Mucosa of rectum (tissue), 2 donors: ENCODE measurements at regions not wholly inside any gene's neighbourhood (a gene's known extent, or its start where the extent isn't known, plus 50 kb on each side); places are given as distances from the start of the nearest gene placed in this dataset.

Experiments
- H3K27ac ChIP-seq, 2 donors: one replicate each; pipeline ENCODE4 v1.7.0; 2013; ENCODE audit warnings: inconsistent platforms in 2 of 2, low read depth in 2 of 2, low read length in 2 of 2
- H3K27me3 ChIP-seq, 2 donors: one replicate each; pipeline ENCODE4 v1.7.0; 2013; ENCODE audit warnings: low read length in 2 of 2; ENCODE audit not compliant: control insufficient read depth in 2 of 2, insufficient read depth in 2 of 2
- H3K36me3 ChIP-seq, 2 donors: one replicate each; pipeline ENCODE4 v1.7.0; 2013; ENCODE audit warnings: low read length in 2 of 2; ENCODE audit not compliant: control insufficient read depth in 2 of 2, insufficient read depth in 2 of 2
- H3K4me1 ChIP-seq, 2 donors: one replicate each; pipeline ENCODE4 v1.7.0; 2013; ENCODE audit warnings: low read length in 2 of 2, mild to moderate bottlenecking in 1 of 2; ENCODE audit not compliant: control insufficient read depth in 2 of 2, insufficient read depth in 2 of 2
- H3K4me3 ChIP-seq, 2 donors: one replicate each; pipeline ENCODE4 v1.7.0; 2013; ENCODE audit warnings: low read length in 2 of 2
- H3K9ac ChIP-seq, 2 donors: one replicate each; pipeline ENCODE4 v1.7.0; 2013; ENCODE audit warnings: low read length in 2 of 2, low read depth in 1 of 2, mild to moderate bottlenecking in 1 of 2
- H3K9me3 ChIP-seq, 2 donors: one replicate each; pipeline ENCODE4 v1.7.0; 2013; ENCODE audit warnings: low read length in 2 of 2; ENCODE audit not compliant: control insufficient read depth in 2 of 2
- donor health status: healthy.
- donor health status: Normal muscosa, but diverticular disease.

DNA sequence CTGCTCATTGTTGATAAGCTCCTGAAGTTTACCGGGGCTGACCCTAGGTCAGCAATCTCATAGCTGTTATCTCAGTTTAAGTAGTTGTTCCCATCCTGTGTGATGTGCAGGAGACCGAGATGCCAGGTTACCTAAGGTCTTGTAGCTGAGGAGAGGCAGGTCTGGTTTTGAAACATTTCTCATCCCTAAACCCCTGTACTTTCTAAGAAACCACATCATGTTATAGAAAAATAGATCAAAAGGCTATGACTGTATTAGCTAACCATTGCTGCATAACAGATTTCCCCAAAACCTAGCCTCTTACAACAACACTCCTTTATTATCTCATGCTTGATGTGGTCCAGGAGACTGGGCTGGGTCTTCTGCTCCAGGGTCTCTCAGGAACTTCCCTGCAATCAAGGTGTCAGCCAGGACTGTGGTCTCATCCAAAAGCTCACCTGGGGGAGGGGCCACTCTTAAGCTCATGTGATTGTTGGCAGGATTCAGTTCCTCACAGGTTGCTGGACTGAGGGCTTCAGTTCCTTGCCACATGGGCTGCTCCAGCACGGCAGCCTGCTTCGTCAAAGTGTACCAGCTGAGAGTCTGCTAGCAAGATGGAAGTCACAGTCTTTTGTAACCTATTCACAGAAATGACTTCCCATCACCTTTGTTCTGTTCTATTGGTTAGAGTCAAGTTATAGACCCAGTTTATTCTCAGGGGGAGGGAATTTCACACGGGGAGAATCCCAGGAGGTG, 60.9 kb upstream of the CLCN4 start:
- Histone ChIP-seq H3K36me3 (peaks cover 0 to 3% of the 10 kb centered on the region in 2 donors), H3K9me3 (no peaks in the 10 kb centered on the region), H3K4me3 (no peak overlapping the region), H3K9ac (no peak overlapping the region), H3K4me1 (peaks cover 3 to 6% of the 10 kb centered on the region in 2 donors), H3K27me3 (peaks cover 0 to 5% of the 10 kb centered on the region in 2 donors), H3K27ac (no peak overlapping the region)

DNA sequence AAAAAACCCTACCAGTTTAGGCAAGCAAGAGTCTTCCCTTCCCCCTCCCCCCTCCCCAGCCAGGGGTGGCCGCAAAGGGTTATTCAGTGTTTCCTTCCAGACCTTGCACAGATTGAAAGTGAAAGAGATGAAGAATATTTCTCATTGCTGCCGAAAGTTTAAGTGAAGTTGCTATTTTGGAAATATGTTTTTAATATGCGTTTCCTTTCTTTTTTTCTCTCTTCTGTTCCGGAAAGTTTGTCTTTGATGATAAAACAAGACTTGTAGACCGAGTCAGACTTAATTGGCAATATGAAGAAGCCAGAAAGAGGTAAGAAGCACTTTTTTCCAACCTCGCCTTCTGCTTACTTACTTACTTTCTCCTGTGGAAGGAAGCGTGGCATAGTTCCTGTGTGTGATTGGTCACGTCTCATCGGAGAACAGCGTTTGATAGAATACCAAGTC, 58.5 kb upstream of the CLCN4 start:
- H3K27ac ChIP-seq = peak overlapping the region; percentile 56 to 60
- peaks cover 0 to 3% of the 10 kb centered on the region in 2 donors for H3K36me3 ChIP-seq
- peak overlapping the region; percentile 12 to 42 for H3K9ac ChIP-seq
- peaks cover 0 to 3% of the 10 kb centered on the region in 2 donors for H3K27me3 ChIP-seq
- H3K9me3 ChIP-seq = no peaks in the 10 kb centered on the region
- peak overlapping the region; percentile 24 to 70 for H3K4me3 ChIP-seq
- H3K4me1 ChIP-seq = peaks cover 7 to 14% of the 10 kb centered on the region in 2 donors

GRCh38 chrX:10099411-10099810, 57.4 kb upstream of the CLCN4 start:
- no peaks in the 10 kb centered on the region for H3K9me3 ChIP-seq
- H3K4me3 ChIP-seq = no peak overlapping the region
- peak overlapping the region; percentile 56 to 60 for H3K27ac ChIP-seq
- peaks cover 7 to 14% of the 10 kb centered on the region in 2 donors for H3K4me1 ChIP-seq
- H3K9ac ChIP-seq = no peak overlapping the region
- peaks cover 0 to 3% of the 10 kb centered on the region in 2 donors for H3K27me3 ChIP-seq
- H3K36me3 ChIP-seq = peaks cover 0 to 3% of the 10 kb centered on the region in 2 donors

GRCh38 chrX:10101269-10101668, 55.5 kb upstream of the CLCN4 start:
- H3K9ac ChIP-seq = no peak overlapping the region
- no peaks in the 10 kb centered on the region for H3K9me3 ChIP-seq
- H3K4me1 ChIP-seq = peaks cover 10 to 14% of the 10 kb centered on the region in 2 donors
- no peak overlapping the region for H3K4me3 ChIP-seq
- H3K27me3 ChIP-seq = peaks cover 0 to 3% of the 10 kb centered on the region in 2 donors
- H3K36me3 ChIP-seq = peaks cover 0 to 3% of the 10 kb centered on the region in 2 donors
- H3K27ac ChIP-seq = peak overlapping the region in 1 of 2 donors; percentile 21

DNA sequence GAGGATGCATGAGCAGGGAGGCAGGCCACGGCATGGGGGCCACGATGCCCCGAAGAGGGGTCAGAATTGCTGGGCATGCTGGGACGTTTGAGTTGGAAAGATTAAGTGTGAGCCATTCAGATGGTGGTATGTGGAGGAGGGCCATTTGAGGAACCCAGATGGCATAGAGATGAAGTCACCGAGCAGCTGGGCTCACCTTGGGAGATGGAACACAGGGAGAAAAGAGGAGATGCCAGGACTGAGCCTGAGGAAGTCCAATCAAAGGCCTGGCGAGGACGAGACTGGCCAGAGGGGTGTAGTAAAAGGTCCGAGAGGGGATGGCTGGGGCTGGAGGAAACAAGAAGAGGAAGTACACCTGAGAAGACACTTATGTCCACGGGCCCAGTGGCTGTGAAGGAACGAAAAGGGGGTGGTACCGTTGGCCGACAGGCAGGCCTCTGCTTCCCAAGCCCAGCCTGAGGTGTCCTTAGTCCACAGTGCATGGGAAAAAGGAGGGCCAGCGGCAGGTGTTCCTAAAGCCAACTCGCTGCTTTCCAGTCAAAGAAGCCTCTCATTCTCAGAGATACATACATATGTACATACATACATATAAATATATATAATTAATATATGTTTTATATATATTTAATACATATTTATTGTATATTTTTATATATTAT, 54.6 kb upstream of the CLCN4 start:
- no peaks in the 10 kb centered on the region for H3K9me3 ChIP-seq

DNA sequence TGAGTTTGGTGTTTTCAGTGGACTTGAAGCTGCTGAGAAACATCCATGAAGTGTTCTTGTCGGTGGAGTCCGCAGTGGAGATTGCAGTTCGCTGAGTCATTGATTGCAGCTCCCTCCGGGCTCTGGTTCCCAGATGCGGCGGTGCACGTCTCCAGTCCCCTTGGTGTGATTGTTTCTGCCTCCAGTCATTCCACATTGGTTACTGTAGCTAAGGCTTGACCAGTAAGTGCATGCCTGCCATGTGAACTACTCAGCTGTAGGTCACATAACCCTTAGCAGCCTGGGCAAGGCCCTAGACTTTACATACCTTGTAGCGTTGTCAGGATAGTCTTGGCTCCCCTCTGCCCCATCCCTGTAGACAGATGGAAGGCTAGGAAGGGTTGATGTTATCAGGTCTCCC, 53.8 kb upstream of the CLCN4 start:
- H3K27ac ChIP-seq = no peak overlapping the region
- peaks cover 10 to 14% of the 10 kb centered on the region in 2 donors for H3K4me1 ChIP-seq
- no peak overlapping the region for H3K4me3 ChIP-seq
- H3K36me3 ChIP-seq = peaks cover 0 to 3% of the 10 kb centered on the region in 2 donors
- H3K27me3 ChIP-seq = peaks cover 0 to 3% of the 10 kb centered on the region in 2 donors
- H3K9ac ChIP-seq = no peak overlapping the region
- no peaks in the 10 kb centered on the region for H3K9me3 ChIP-seq

More for the DNA sequence above, 54.6 kb upstream of the CLCN4 start:
- Histone ChIP-seq H3K27ac (no peak overlapping the region), H3K9ac (no peak overlapping the region), H3K27me3 (peaks cover 0 to 3% of the 10 kb centered on the region in 2 donors), H3K4me3 (no peak overlapping the region), H3K4me1 (peaks cover 10 to 14% of the 10 kb centered on the region in 2 donors), H3K36me3 (peaks cover 0 to 3% of the 10 kb centered on the region in 2 donors)

GRCh38 chrX:10104958-10105658, 51.7 kb upstream of the CLCN4 start:
- Histone ChIP-seq H3K9me3 (no peaks in the 10 kb centered on the region), H3K36me3 (peaks cover 0 to 3% of the 10 kb centered on the region in 2 donors), H3K9ac (no peak overlapping the region), H3K27me3 (no peaks in the 10 kb centered on the region), H3K4me3 (no peak overlapping the region), H3K4me1 (peaks cover 12 to 14% of the 10 kb centered on the region in 2 donors), H3K27ac (peak overlapping the region; percentile 32 to 59)

GRCh38 chrX:10106806-10107205, 50.0 kb upstream of the CLCN4 start:
- H3K9ac ChIP-seq = no peak overlapping the region
- no peaks in the 10 kb centered on the region for H3K36me3 ChIP-seq
- peak overlapping the region; percentile 31 to 33 for H3K27ac ChIP-seq
- peaks cover 0 to 17% of the 10 kb centered on the region in 2 donors for H3K4me1 ChIP-seq
- H3K4me3 ChIP-seq = no peak overlapping the region
- no peaks in the 10 kb centered on the region for H3K27me3 ChIP-seq
- H3K9me3 ChIP-seq = no peaks in the 10 kb centered on the region
